Kidney (tissue), 13 donors: ENCODE measurements at regions not wholly inside any gene's neighbourhood (a gene's known extent, or its start where the extent isn't known, plus 50 kb on each side); places are given as distances from the start of the nearest gene placed in this dataset.

Experiments
- DNase-seq, 5 donors: peaks; one replicate each; pipeline ENCODE4 v3.0.0-alpha.2; 2013 to 2020
- FAIRE-seq: peaks from 2 replicates; lab custom pipeline; 2012; peaks lifted over from hg19 to GRCh38; lab: Jason Lieb, UNC
- H3K27ac ChIP-seq, 2 donors: one replicate each; pipeline ENCODE4 v1.7.0; 2013; ENCODE audit warnings: low read depth in 2 of 2, low read length in 2 of 2, inconsistent platforms in 1 of 2
- H3K27me3 ChIP-seq: one replicate; pipeline ENCODE4 v1.7.1; 2013; ENCODE audit warnings: low read length, inconsistent platforms; ENCODE audit not compliant: control insufficient read depth, insufficient read depth
- H3K36me3 ChIP-seq, 3 donors: one replicate each; pipeline versions ENCODE4 v1.7.0 to v1.7.1; 2013; ENCODE audit warnings: low read length in 3 of 3, control low read depth in 1 of 3, inconsistent platforms in 1 of 3; ENCODE audit not compliant: insufficient read depth in 3 of 3, control insufficient read depth in 2 of 3
- H3K4me1 ChIP-seq, 3 donors: one replicate each; pipeline versions ENCODE4 v1.7.0 to v1.7.1; 2013; ENCODE audit warnings: low read length in 3 of 3, inconsistent platforms in 1 of 3, low read depth in 1 of 3; ENCODE audit not compliant: control insufficient read depth in 2 of 3, insufficient read depth in 2 of 3
- H3K4me3 ChIP-seq, 3 donors: one replicate each; pipeline versions ENCODE4 v1.7.0 to v1.8.1; 2013; ENCODE audit warnings: low read length in 3 of 3, control low read depth in 1 of 3, inconsistent platforms in 1 of 3
- H3K9ac ChIP-seq, 3 donors: one replicate each; pipeline versions ENCODE4 v1.7.0 to v1.7.1; 2013; ENCODE audit warnings: low read length in 3 of 3, control low read depth in 1 of 3, inconsistent platforms in 1 of 3
- H3K9me3 ChIP-seq, 3 donors: one replicate each; pipeline versions ENCODE4 v1.7.0 to v1.7.1; 2013; ENCODE audit warnings: low read length in 3 of 3, control low read depth in 1 of 3, inconsistent platforms in 1 of 3; ENCODE audit not compliant: control insufficient read depth in 2 of 3, insufficient read depth in 1 of 3
- intact Hi-C: fragments of 100-400 bp; cut with DNase I; formaldehyde crosslinking; loops from one replicate; pipeline ENCODE4 v1.11.1; 2022
- TF ChIP-seq, protein P1 (sequence below): IDR thresholded peaks from 3 replicates; pipeline ENCODE4 v1.5.1; 2012; ENCODE audit warnings: mild to moderate bottlenecking, moderate library complexity, borderline replicate concordance; ENCODE audit not compliant: insufficient read depth; ENCODE audit errors: extremely low read depth
- donor health status: control.
- donor health status: control.
- donor health status: control.
- donor health status: control.
- donor health status: control.
- donor health status: DM: yes; HTN: yes; CAD: no.
- donor health status: Normal renal cell carcinoma (clear cell type).

DNA sequence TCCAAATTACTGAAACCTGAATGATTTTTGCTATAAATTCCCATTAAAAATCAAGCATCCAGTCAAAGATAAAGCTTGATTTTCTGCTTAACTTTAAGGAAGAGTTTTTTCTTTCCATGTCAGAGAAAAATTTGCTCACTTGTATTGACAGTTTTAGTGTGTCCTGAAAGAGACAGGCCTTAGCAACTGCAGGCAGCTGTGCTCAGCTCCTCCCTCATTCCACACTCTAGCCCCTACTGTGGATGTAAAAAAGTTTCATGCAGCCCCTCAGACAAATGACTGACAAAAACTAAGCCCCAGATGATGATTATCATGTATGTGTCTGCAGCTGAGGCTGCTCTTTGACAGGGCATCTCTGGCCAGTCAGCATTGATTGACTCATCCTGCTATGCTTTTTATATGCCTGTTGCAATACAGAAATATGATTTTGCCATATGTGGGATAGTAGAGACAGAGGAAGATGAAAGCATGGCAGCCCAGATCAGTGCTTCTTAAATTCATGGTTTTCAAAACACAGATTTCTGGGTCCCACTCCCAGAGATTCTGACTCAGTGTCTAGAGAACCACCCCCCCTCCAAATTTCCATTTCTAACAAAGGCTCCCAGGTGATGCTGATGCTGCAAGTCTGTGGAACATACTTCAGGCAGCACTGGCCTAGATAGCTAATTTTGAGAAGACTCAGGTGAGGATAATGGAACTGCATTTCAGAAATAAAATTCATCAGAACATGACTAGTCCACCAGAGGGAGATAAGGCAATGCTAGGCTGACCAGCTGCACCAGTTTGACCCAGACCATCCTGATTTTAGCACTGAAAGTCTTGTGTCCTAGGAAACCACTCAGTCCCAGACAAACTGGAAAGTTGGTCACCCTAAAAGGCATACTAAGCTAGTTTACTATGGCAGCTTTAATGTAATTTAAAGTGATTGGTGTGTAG is 298.7 kb upstream of the KCNN2 start:
- H3K4me3 ChIP-seq: no peak overlapping the region
- TF ChIP-seq, protein P1, sequence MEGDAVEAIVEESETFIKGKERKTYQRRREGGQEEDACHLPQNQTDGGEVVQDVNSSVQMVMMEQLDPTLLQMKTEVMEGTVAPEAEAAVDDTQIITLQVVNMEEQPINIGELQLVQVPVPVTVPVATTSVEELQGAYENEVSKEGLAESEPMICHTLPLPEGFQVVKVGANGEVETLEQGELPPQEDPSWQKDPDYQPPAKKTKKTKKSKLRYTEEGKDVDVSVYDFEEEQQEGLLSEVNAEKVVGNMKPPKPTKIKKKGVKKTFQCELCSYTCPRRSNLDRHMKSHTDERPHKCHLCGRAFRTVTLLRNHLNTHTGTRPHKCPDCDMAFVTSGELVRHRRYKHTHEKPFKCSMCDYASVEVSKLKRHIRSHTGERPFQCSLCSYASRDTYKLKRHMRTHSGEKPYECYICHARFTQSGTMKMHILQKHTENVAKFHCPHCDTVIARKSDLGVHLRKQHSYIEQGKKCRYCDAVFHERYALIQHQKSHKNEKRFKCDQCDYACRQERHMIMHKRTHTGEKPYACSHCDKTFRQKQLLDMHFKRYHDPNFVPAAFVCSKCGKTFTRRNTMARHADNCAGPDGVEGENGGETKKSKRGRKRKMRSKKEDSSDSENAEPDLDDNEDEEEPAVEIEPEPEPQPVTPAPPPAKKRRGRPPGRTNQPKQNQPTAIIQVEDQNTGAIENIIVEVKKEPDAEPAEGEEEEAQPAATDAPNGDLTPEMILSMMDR: no peak
- no peak for FAIRE-seq

DNA sequence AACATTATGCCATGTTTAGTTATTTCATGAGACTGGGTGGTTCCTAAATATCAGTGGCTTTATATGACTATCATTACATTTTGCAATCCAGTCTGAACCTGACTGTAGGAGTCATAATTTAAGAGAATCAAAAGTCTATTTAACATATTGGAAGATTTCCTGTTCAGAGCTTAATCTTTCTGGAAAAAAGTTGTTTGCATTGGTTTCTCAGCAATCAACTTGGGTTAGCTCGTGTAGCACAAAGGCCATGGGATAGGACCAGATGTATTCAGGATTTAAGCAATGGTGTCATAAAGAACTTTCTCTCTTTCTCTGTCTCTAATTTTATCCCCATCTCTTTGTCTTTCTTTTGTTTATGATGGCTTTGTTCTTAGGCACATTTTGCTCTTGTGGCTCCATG is 296.0 kb upstream of the KCNN2 start:
- Histone ChIP-seq H3K4me1 (no peaks in the 10 kb centered on the region), H3K9me3 (no peaks in the 10 kb centered on the region), H3K27ac (no peak overlapping the region), H3K36me3 (no peaks in the 10 kb centered on the region), H3K4me3 (no peak overlapping the region), H3K9ac (no peak overlapping the region), H3K27me3 (no peaks in the 10 kb centered on the region)
- DNase-seq (no peak), FAIRE-seq (no peak)
- intact Hi-C loops: no loop called here
- TF ChIP-seq, protein P1: no peak

More for the DNA sequence above, 298.7 kb upstream of the KCNN2 start:
- Histone ChIP-seq H3K27ac (no peak overlapping the region), H3K4me1 (no peaks in the 10 kb centered on the region), H3K9me3 (no peaks in the 10 kb centered on the region), H3K27me3 (no peaks in the 10 kb centered on the region), H3K9ac (no peak overlapping the region), H3K36me3 (no peaks in the 10 kb centered on the region)
- intact Hi-C loops: no loop called here
- DNase-seq: peak in 2 of 5 donors; percentile 10 to 54

DNA sequence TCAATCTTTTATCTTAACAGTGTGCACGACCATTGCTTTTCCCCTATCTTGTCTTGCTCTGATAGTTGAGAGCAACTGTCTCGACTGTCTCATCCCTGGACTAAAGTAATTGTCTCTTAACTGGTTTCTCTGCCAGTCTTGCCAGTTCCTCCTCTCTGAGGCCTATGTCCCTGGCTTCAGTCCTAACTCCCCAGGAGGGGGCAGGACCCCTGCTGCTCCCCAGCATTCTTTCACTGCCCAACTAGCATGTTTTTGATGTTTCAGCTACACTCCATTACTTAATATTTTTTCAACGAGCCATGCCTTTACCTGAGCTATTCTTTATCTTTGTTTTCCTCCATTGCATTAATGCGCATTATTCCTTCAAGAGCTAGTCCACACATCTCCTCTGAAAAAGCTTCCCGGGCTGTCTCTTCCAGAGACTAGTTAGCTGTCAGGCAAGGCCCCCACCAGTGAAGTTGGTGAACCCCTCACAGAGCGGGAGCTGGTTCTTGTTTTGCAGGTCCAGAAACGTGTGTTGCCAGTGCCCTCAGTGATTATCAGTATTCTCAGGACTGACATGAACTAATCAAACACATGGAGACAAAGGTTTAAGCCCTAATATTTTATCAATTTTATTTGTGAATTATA is 291.7 kb upstream of the KCNN2 start:
- FAIRE-seq (no peak), DNase-seq (no peak)
- Histone ChIP-seq H3K27me3 (no peaks in the 10 kb centered on the region), H3K9ac (no peak overlapping the region), H3K27ac (no peak overlapping the region), H3K36me3 (no peaks in the 10 kb centered on the region), H3K4me3 (no peak overlapping the region), H3K9me3 (no peaks in the 10 kb centered on the region), H3K4me1 (no peaks in the 10 kb centered on the region)
- TF ChIP-seq, protein P1: no peak
- intact Hi-C loops: no loop called here
